ENCODE measurements at regions not wholly inside any gene's neighbourhood (a gene's known extent, or its start where the extent isn't known, plus 50 kb on each side); places are given as distances from the start of the nearest gene placed in this dataset.

DNA sequence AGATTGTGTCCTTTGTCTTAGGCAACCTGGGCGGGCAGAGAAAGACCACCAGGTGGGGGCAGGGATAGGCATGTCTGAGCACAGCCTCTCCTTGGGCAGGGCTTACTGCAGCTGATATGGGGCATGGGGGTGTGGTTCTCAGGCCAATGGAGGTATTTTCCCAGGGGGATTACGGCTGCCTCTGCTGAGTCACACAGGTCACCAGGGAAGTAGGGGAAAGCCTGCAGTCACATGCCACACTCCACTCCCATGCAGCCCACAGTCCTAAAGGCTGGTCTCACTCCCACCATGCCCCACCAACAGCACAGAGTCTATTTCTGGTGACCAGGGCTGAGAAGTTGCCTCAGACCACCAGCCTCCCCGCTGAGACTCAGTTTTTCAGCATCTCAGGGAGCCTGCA lies 466.4 kb downstream of the DIPK2A start:
- peak; percentile 27 for DNase-seq (ENCODE audit: low read depth, low spot score)
- Histone ChIP-seq H3K4me3 (ENCODE audit: insufficient read length, low read depth) (no peak overlapping the region), H3K4me1 (ENCODE audit: insufficient read depth, insufficient read length) (no peaks in the 10 kb centered on the region), H3K36me3 (ENCODE audit: insufficient read depth, insufficient read length, low read length) (no peaks in the 10 kb centered on the region), H3K9me3 (ENCODE audit: insufficient read depth, low read length) (no peaks in the 10 kb centered on the region; the same call in 1 of the 2 replicates), H3K27me3 (ENCODE audit: insufficient read depth, insufficient read length) (no peaks in the 10 kb centered on the region), H3K9ac (ENCODE audit: insufficient read length, low read depth) (no peak overlapping the region)
- TF ChIP-seq SUZ12 (IDR thresholded peaks at IDR 0.05; ENCODE audit: extremely low read depth, insufficient read depth, insufficient read length) (no peak), YY1 (IDR thresholded peaks at IDR 0.05; ENCODE audit: insufficient read depth, insufficient read length) (no peak), ZNF274 (IDR thresholded peaks at IDR 0.05; ENCODE audit: low read depth, low read length) (no peak)

DNA sequence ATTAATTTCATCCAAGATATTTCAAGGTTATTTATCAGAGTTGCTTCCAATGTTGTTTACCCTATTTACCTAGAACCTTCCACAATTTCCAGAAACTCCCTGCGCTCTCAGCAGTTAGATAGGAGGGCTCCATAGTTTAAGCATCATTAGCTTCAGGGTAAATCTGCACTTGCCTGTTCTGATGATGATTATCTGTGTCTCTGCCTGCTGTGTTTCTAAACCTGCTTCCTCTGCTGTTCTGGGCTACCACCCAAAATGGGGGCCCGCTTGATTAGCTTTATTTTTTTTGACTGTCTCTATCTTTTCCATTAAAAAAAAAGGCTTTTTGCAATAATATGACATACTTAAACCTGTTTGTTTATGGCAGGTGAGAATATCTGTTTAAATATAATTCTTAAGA lies 472.4 kb downstream of the DIPK2A start:
- no peak for TF ChIP-seq ZNF274 (IDR thresholded peaks at IDR 0.05; ENCODE audit: low read depth, low read length)
- no peak for TF ChIP-seq YY1 (IDR thresholded peaks at IDR 0.05; ENCODE audit: insufficient read depth, insufficient read length)
- no peak for TF ChIP-seq SUZ12 (IDR thresholded peaks at IDR 0.05; ENCODE audit: extremely low read depth, insufficient read depth, insufficient read length)
- Histone ChIP-seq H3K4me3 (ENCODE audit: insufficient read length, low read depth) (no peak overlapping the region), H3K36me3 (ENCODE audit: insufficient read depth, insufficient read length, low read length) (no peaks in the 10 kb centered on the region), H3K4me1 (ENCODE audit: insufficient read depth, insufficient read length) (no peaks in the 10 kb centered on the region), H3K27me3 (ENCODE audit: insufficient read depth, insufficient read length) (no peaks in the 10 kb centered on the region), H3K9ac (ENCODE audit: insufficient read length, low read depth) (no peak overlapping the region), H3K9me3 (ENCODE audit: insufficient read depth, low read length) (no peaks in the 10 kb centered on the region; the same call in 1 of the 2 replicates)
- no peak for DNase-seq (ENCODE audit: low read depth, low spot score)

GRCh38 chr3:144444546-144444945 lies 472.9 kb downstream of the DIPK2A start:
- Histone ChIP-seq H3K9ac (ENCODE audit: insufficient read length, low read depth) (no peak overlapping the region), H3K4me1 (ENCODE audit: insufficient read depth, insufficient read length) (no peaks in the 10 kb centered on the region), H3K27me3 (ENCODE audit: insufficient read depth, insufficient read length) (no peaks in the 10 kb centered on the region), H3K4me3 (ENCODE audit: insufficient read length, low read depth) (no peak overlapping the region), H3K9me3 (ENCODE audit: insufficient read depth, low read length) (no peaks in the 10 kb centered on the region), H3K36me3 (ENCODE audit: insufficient read depth, insufficient read length, low read length) (no peaks in the 10 kb centered on the region)
- no peak for TF ChIP-seq YY1 (IDR thresholded peaks at IDR 0.05; ENCODE audit: insufficient read depth, insufficient read length)
- no peak for TF ChIP-seq ZNF274 (IDR thresholded peaks at IDR 0.05; ENCODE audit: low read depth, low read length)
- TF ChIP-seq SUZ12 (IDR thresholded peaks at IDR 0.05; ENCODE audit: extremely low read depth, insufficient read depth, insufficient read length): no peak
- DNase-seq (ENCODE audit: low read depth, low spot score): no peak

GRCh38 chr3:144455841-144456440 lies 484.3 kb downstream of the DIPK2A start:
- TF ChIP-seq YY1 (IDR thresholded peaks at IDR 0.05; ENCODE audit: insufficient read depth, insufficient read length): no peak
- TF ChIP-seq SUZ12 (IDR thresholded peaks at IDR 0.05; ENCODE audit: extremely low read depth, insufficient read depth, insufficient read length): no peak
- no peak for TF ChIP-seq ZNF274 (IDR thresholded peaks at IDR 0.05; ENCODE audit: low read depth, low read length)
- Histone ChIP-seq H3K36me3 (ENCODE audit: insufficient read depth, insufficient read length, low read length) (no peaks in the 10 kb centered on the region), H3K9me3 (ENCODE audit: insufficient read depth, low read length) (no peaks in the 10 kb centered on the region), H3K4me1 (ENCODE audit: insufficient read depth, insufficient read length) (no peaks in the 10 kb centered on the region), H3K27me3 (ENCODE audit: insufficient read depth, insufficient read length) (no peaks in the 10 kb centered on the region), H3K4me3 (ENCODE audit: insufficient read length, low read depth) (no peak overlapping the region), H3K9ac (ENCODE audit: insufficient read length, low read depth) (no peak overlapping the region)
- DNase-seq (ENCODE audit: low read depth, low spot score): no peak

DNA sequence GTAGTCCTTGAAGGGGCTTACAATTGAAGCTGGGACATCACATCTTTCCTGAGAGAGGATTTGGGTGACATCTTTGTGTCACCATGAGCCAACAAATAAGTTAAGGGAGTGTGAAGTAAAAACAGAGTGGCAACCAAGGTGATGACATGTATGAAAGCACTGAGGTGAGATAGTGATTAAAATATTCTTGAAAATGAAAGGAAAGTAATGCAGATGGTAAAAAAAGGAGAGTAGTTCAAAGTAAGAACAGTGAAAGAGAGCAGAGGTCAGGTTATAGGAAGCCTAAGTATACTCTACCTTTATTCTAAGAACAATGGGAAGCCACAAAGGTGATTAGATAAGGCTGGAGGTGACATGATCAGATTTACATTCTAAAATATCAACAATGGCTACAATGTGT lies 486.1 kb downstream of the DIPK2A start:
- no peaks in the 10 kb centered on the region for H3K36me3 ChIP-seq (ENCODE audit: insufficient read depth, insufficient read length, low read length)
- H3K4me3 ChIP-seq (ENCODE audit: insufficient read length, low read depth): no peak overlapping the region
- no peak overlapping the region for H3K9ac ChIP-seq (ENCODE audit: insufficient read length, low read depth)
- H3K9me3 ChIP-seq (ENCODE audit: insufficient read depth, low read length): no peaks in the 10 kb centered on the region
- TF ChIP-seq SUZ12 (IDR thresholded peaks at IDR 0.05; ENCODE audit: extremely low read depth, insufficient read depth, insufficient read length) (no peak), YY1 (IDR thresholded peaks at IDR 0.05; ENCODE audit: insufficient read depth, insufficient read length) (no peak), ZNF274 (IDR thresholded peaks at IDR 0.05; ENCODE audit: low read depth, low read length) (no peak)
- no peaks in the 10 kb centered on the region for H3K4me1 ChIP-seq (ENCODE audit: insufficient read depth, insufficient read length)
- no peak for DNase-seq (ENCODE audit: low read depth, low spot score)
- H3K27me3 ChIP-seq (ENCODE audit: insufficient read depth, insufficient read length): no peaks in the 10 kb centered on the region

DNA sequence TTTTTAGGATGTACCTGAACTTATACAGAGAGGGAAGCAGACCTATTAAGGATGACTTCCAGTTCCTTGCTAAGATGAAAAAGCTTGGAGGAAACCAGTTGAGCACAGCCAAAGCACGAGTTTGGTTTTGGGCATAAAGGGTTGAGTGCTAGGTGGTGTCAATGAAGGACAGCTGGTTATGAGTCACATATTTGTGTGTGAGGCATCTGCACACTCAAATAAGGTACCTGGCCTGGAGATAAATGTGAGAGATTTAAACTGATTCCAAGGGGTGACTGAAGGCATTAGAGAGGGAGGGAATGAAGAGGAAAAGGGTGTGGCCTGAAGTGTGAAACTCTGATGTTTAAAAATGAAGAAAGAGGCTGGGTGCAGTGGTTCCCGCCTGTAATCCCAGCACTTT lies 486.7 kb downstream of the DIPK2A start:
- Histone ChIP-seq H3K4me3 (ENCODE audit: insufficient read length, low read depth) (no peak overlapping the region), H3K9me3 (ENCODE audit: insufficient read depth, low read length) (no peaks in the 10 kb centered on the region), H3K4me1 (ENCODE audit: insufficient read depth, insufficient read length) (no peaks in the 10 kb centered on the region), H3K27me3 (ENCODE audit: insufficient read depth, insufficient read length) (no peaks in the 10 kb centered on the region), H3K9ac (ENCODE audit: insufficient read length, low read depth) (no peak overlapping the region), H3K36me3 (ENCODE audit: insufficient read depth, insufficient read length, low read length) (no peaks in the 10 kb centered on the region)
- DNase-seq (ENCODE audit: low read depth, low spot score): no peak
- TF ChIP-seq SUZ12 (IDR thresholded peaks at IDR 0.05; ENCODE audit: extremely low read depth, insufficient read depth, insufficient read length) (no peak), YY1 (IDR thresholded peaks at IDR 0.05; ENCODE audit: insufficient read depth, insufficient read length) (no peak), ZNF274 (IDR thresholded peaks at IDR 0.05; ENCODE audit: low read depth, low read length) (no peak)

DNA sequence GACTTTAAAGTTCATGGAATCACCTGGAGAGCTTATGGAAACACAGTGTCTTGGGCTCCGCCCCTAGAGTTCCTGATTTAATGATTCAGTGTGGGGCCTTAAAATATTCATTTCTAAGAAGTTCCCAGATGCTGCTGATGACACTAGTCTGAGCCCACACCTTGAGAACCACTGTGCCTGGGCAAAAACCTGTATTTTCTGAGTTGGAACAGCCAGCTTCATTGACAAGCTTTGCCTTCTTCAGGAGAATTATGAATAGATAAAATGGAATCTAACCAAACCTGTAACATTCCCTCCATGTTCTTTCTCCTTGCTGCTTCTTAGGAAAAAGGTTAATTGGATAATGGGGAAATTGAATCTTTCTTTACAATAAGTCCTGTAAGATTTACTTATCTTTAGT lies 490.7 kb downstream of the DIPK2A start:
- TF ChIP-seq ZNF274 (IDR thresholded peaks at IDR 0.05; ENCODE audit: low read depth, low read length) (no peak), YY1 (IDR thresholded peaks at IDR 0.05; ENCODE audit: insufficient read depth, insufficient read length) (no peak), SUZ12 (IDR thresholded peaks at IDR 0.05; ENCODE audit: extremely low read depth, insufficient read depth, insufficient read length) (no peak)
- Histone ChIP-seq H3K4me3 (ENCODE audit: insufficient read length, low read depth) (no peak overlapping the region), H3K9me3 (ENCODE audit: insufficient read depth, low read length) (no peaks in the 10 kb centered on the region), H3K27me3 (ENCODE audit: insufficient read depth, insufficient read length) (no peaks in the 10 kb centered on the region), H3K4me1 (ENCODE audit: insufficient read depth, insufficient read length) (no peaks in the 10 kb centered on the region), H3K36me3 (ENCODE audit: insufficient read depth, insufficient read length, low read length) (no peaks in the 10 kb centered on the region), H3K9ac (ENCODE audit: insufficient read length, low read depth) (no peak overlapping the region)
- no peak for DNase-seq (ENCODE audit: low read depth, low spot score)

All from NT2/D1 (cell line).